Muscle layer of colon (tissue), 2 donors: ENCODE measurements at regions not wholly inside any gene's neighbourhood (a gene's known extent, or its start where the extent isn't known, plus 50 kb on each side); places are given as distances from the start of the nearest gene placed in this dataset.

Experiments
- H3K27ac ChIP-seq: one replicate; pipeline ENCODE4 v1.7.0; 2013; ENCODE audit warnings: low read depth, mild to moderate bottlenecking, low read length, moderate library complexity
- H3K27me3 ChIP-seq, 2 donors: one replicate each; pipeline ENCODE4 v1.7.0; 2013; ENCODE audit warnings: low read length in 2 of 2, mild to moderate bottlenecking in 2 of 2; ENCODE audit not compliant: insufficient read depth in 2 of 2, control insufficient read depth in 1 of 2
- H3K36me3 ChIP-seq: one replicate; pipeline ENCODE4 v1.7.0; 2013; ENCODE audit warnings: mild to moderate bottlenecking, low read length; ENCODE audit not compliant: insufficient read depth
- H3K4me1 ChIP-seq: one replicate; pipeline ENCODE4 v1.7.0; 2013; ENCODE audit warnings: mild to moderate bottlenecking, low read length; ENCODE audit not compliant: insufficient read depth
- H3K4me3 ChIP-seq, 2 donors: one replicate each; pipeline ENCODE4 v1.7.0; 2013; ENCODE audit warnings: low read length in 2 of 2, low read depth in 1 of 2, mild to moderate bottlenecking in 1 of 2, moderate library complexity in 1 of 2
- H3K9ac ChIP-seq: one replicate; pipeline ENCODE4 v1.7.0; 2013; ENCODE audit warnings: low read length
- H3K9me3 ChIP-seq: one replicate; pipeline ENCODE4 v1.7.0; 2013; ENCODE audit warnings: mild to moderate bottlenecking, low read length
- donor health status: abdominal sarcoma.
- donor health status: Adenocarcinoma of cecum.

- H3K27me3 ChIP-seq, result no peaks in the 10 kb centered on the region
- no peaks in the 10 kb centered on the region for H3K9me3 ChIP-seq
- H3K4me3 ChIP-seq, result no peak overlapping the region
Observed at GRCh38 chr16:26511463-26511862, 555.3 kb upstream of the C16orf82 start.

GRCh38 chr16:26521626-26522025, 545.1 kb upstream of the C16orf82 start:
- Histone ChIP-seq H3K9me3 (no peaks in the 10 kb centered on the region), H3K4me1 (no peaks in the 10 kb centered on the region), H3K9ac (no peak overlapping the region), H3K36me3 (no peaks in the 10 kb centered on the region), H3K27me3 (no peaks in the 10 kb centered on the region), H3K4me3 (no peak overlapping the region), H3K27ac (no peak overlapping the region)

More at GRCh38 chr16:26511463-26511862, 555.3 kb upstream of the C16orf82 start:
- no peaks in the 10 kb centered on the region for H3K4me1 ChIP-seq
- H3K27ac ChIP-seq, result no peak overlapping the region
- no peaks in the 10 kb centered on the region for H3K36me3 ChIP-seq
- no peak overlapping the region for H3K9ac ChIP-seq

GRCh38 chr16:26524281-26524680, 542.4 kb upstream of the C16orf82 start:
- Histone ChIP-seq H3K27me3 (no peaks in the 10 kb centered on the region), H3K36me3 (no peaks in the 10 kb centered on the region), H3K9me3 (no peaks in the 10 kb centered on the region), H3K27ac (no peak overlapping the region), H3K4me3 (no peak overlapping the region), H3K9ac (no peak overlapping the region), H3K4me1 (no peaks in the 10 kb centered on the region)

GRCh38 chr16:26524846-26525245, 541.9 kb upstream of the C16orf82 start:
- Histone ChIP-seq H3K9me3 (no peaks in the 10 kb centered on the region), H3K4me3 (no peak overlapping the region), H3K36me3 (no peaks in the 10 kb centered on the region), H3K27ac (no peak overlapping the region), H3K9ac (no peak overlapping the region), H3K27me3 (no peaks in the 10 kb centered on the region), H3K4me1 (no peaks in the 10 kb centered on the region)

- Histone ChIP-seq H3K9ac (no peak overlapping the region), H3K36me3 (no peaks in the 10 kb centered on the region), H3K9me3 (no peaks in the 10 kb centered on the region), H3K4me3 (no peak overlapping the region), H3K27me3 (no peaks in the 10 kb centered on the region), H3K4me1 (no peaks in the 10 kb centered on the region), H3K27ac (no peak overlapping the region)
Observed at GRCh38 chr16:26525856-26526255, 540.9 kb upstream of the C16orf82 start.

- H3K36me3 ChIP-seq, result no peaks in the 10 kb centered on the region
- no peaks in the 10 kb centered on the region for H3K4me1 ChIP-seq
- no peak overlapping the region for H3K4me3 ChIP-seq
- H3K27me3 ChIP-seq, result no peaks in the 10 kb centered on the region
- no peak overlapping the region for H3K27ac ChIP-seq
- no peaks in the 10 kb centered on the region for H3K9me3 ChIP-seq
- no peak overlapping the region for H3K9ac ChIP-seq
Observed at GRCh38 chr16:26526633-26527032, 540.1 kb upstream of the C16orf82 start.

- Histone ChIP-seq H3K27ac (no peak overlapping the region), H3K9me3 (no peaks in the 10 kb centered on the region), H3K4me3 (no peak overlapping the region), H3K27me3 (no peaks in the 10 kb centered on the region), H3K9ac (no peak overlapping the region), H3K4me1 (no peaks in the 10 kb centered on the region), H3K36me3 (no peaks in the 10 kb centered on the region)
Observed at GRCh38 chr16:26530584-26531289, 536.0 kb upstream of the C16orf82 start.

- no peaks in the 10 kb centered on the region for H3K4me1 ChIP-seq
- no peak overlapping the region for H3K9ac ChIP-seq
- H3K4me3 ChIP-seq, result no peak overlapping the region
- no peak overlapping the region for H3K27ac ChIP-seq
- H3K27me3 ChIP-seq, result no peaks in the 10 kb centered on the region
- no peaks in the 10 kb centered on the region for H3K36me3 ChIP-seq
- H3K9me3 ChIP-seq, result no peaks in the 10 kb centered on the region
Observed at GRCh38 chr16:26531290-26531730, 535.4 kb upstream of the C16orf82 start.

GRCh38 chr16:26532456-26532855, 534.3 kb upstream of the C16orf82 start:
- no peak overlapping the region for H3K9ac ChIP-seq
- no peak overlapping the region for H3K4me3 ChIP-seq
- no peaks in the 10 kb centered on the region for H3K4me1 ChIP-seq
- H3K36me3 ChIP-seq, result no peaks in the 10 kb centered on the region
- H3K27me3 ChIP-seq, result no peaks in the 10 kb centered on the region
- H3K9me3 ChIP-seq, result no peaks in the 10 kb centered on the region
- H3K27ac ChIP-seq, result no peak overlapping the region

- H3K9me3 ChIP-seq, result no peaks in the 10 kb centered on the region
- no peaks in the 10 kb centered on the region for H3K27me3 ChIP-seq
- no peak overlapping the region for H3K4me3 ChIP-seq
- no peak overlapping the region for H3K27ac ChIP-seq
- H3K4me1 ChIP-seq, result no peaks in the 10 kb centered on the region
- no peak overlapping the region for H3K9ac ChIP-seq
- H3K36me3 ChIP-seq, result no peaks in the 10 kb centered on the region
Observed at GRCh38 chr16:26542198-26542597, 524.5 kb upstream of the C16orf82 start.

GRCh38 chr16:26546573-26546972, 520.2 kb upstream of the C16orf82 start:
- H3K36me3 ChIP-seq, result no peaks in the 10 kb centered on the region
- no peaks in the 10 kb centered on the region for H3K27me3 ChIP-seq
- no peak overlapping the region for H3K9ac ChIP-seq
- no peaks in the 10 kb centered on the region for H3K9me3 ChIP-seq
- no peaks in the 10 kb centered on the region for H3K4me1 ChIP-seq
- H3K4me3 ChIP-seq, result no peak overlapping the region
- H3K27ac ChIP-seq, result no peak overlapping the region

GRCh38 chr16:26547681-26548080, 519.0 kb upstream of the C16orf82 start:
- Histone ChIP-seq H3K27ac (no peak overlapping the region), H3K9me3 (no peaks in the 10 kb centered on the region), H3K4me1 (no peaks in the 10 kb centered on the region), H3K27me3 (no peaks in the 10 kb centered on the region), H3K9ac (no peak overlapping the region), H3K36me3 (no peaks in the 10 kb centered on the region), H3K4me3 (no peak overlapping the region)
